PC-3 (cell line): ENCODE measurements at regions not wholly inside any gene's neighbourhood (a gene's known extent, or its start where the extent isn't known, plus 50 kb on each side); places are given as distances from the start of the nearest gene placed in this dataset.

Experiments used
- EZH2 ChIP-seq: fragments of 300-600 bp; sonication (generic); IDR thresholded peaks from one replicate; pipeline ENCODE4 v1.6.1; 2017; ENCODE audit warnings: antibody characterized with exemption, mild to moderate bottlenecking, low read length; ENCODE audit not compliant: unreplicated experiment
- EZH2phosphoT487 ChIP-seq: fragments of 300-600 bp; sonication (generic); IDR thresholded peaks from 2 replicates; pipeline ENCODE4 v1.6.1; 2018; ENCODE audit warnings: mild to moderate bottlenecking, antibody characterized with exemption, low read length, borderline replicate concordance

- TF ChIP-seq EZH2phosphoT487 = no peak
- TF ChIP-seq EZH2 = no peak
Measured at GRCh38 chr12:113702276-113702675, 230.6 kb upstream of the LHX5 start.
